ENCODE measurements at regions not wholly inside any gene's neighbourhood (a gene's known extent, or its start where the extent isn't known, plus 50 kb on each side); places are given as distances from the start of the nearest gene placed in this dataset.

GRCh38 chr15:96746665-96747064, 416.2 kb downstream of the NR2F2 start:
- no peak for TF ChIP-seq EZH2phosphoT487 (IDR thresholded peaks at IDR 0.05; ENCODE audit: borderline replicate concordance, low read depth, low read length)
- TF ChIP-seq, protein P1, sequence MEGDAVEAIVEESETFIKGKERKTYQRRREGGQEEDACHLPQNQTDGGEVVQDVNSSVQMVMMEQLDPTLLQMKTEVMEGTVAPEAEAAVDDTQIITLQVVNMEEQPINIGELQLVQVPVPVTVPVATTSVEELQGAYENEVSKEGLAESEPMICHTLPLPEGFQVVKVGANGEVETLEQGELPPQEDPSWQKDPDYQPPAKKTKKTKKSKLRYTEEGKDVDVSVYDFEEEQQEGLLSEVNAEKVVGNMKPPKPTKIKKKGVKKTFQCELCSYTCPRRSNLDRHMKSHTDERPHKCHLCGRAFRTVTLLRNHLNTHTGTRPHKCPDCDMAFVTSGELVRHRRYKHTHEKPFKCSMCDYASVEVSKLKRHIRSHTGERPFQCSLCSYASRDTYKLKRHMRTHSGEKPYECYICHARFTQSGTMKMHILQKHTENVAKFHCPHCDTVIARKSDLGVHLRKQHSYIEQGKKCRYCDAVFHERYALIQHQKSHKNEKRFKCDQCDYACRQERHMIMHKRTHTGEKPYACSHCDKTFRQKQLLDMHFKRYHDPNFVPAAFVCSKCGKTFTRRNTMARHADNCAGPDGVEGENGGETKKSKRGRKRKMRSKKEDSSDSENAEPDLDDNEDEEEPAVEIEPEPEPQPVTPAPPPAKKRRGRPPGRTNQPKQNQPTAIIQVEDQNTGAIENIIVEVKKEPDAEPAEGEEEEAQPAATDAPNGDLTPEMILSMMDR (conservative IDR thresholded peaks at IDR 0.05; ENCODE audit: low read length) = no peak
- no TSS peak for BruUV-seq (replicated peaks)
- Histone ChIP-seq H3K9me3 (ENCODE audit: low read length) (no peaks in the 10 kb centered on the region), H3K36me3 (ENCODE audit: insufficient read depth, low read length) (no peaks in the 10 kb centered on the region), H3K27ac (ENCODE audit: low read depth, low read length, poor library complexity, severe bottlenecking) (no peak overlapping the region), H3K79me2 (ENCODE audit: insufficient read depth, low read depth, low read length) (no peaks in the 10 kb centered on the region), H3K4me2 (ENCODE audit: low read length) (no peak overlapping the region), H3K4me3 (ENCODE audit: low read depth, low read length, poor library complexity, severe bottlenecking) (no peak overlapping the region), H3K9me2 (ENCODE audit: insufficient read depth, low read length) (no peaks in the 10 kb centered on the region), H2AFZ (ENCODE audit: low read length) (no peak overlapping the region), H4K20me1 (ENCODE audit: insufficient read depth, low read length) (no peaks in the 10 kb centered on the region), H3K4me1 (ENCODE audit: insufficient read depth, low read length, poor library complexity, severe bottlenecking) (no peaks in the 10 kb centered on the region)
- CTCF ChIA-PET (ENCODE audit: unreplicated experiment) = no interaction called here
- no peak for DNase-seq (ENCODE audit: low spot score)
- intact Hi-C loops (cut with micrococcal nuclease; ENCODE audit: unreplicated experiment) = no loop called here
- POLR2A ChIA-PET = no interaction called here

GRCh38 chr15:96747291-96747690, 416.8 kb downstream of the NR2F2 start:
- Histone ChIP-seq H3K4me2 (ENCODE audit: low read length) (no peak overlapping the region), H3K9me2 (ENCODE audit: insufficient read depth, low read length) (no peaks in the 10 kb centered on the region), H3K27ac (ENCODE audit: low read depth, low read length, poor library complexity, severe bottlenecking) (no peak overlapping the region), H2AFZ (ENCODE audit: low read length) (no peak overlapping the region), H3K4me3 (ENCODE audit: low read depth, low read length, poor library complexity, severe bottlenecking) (no peak overlapping the region), H3K79me2 (ENCODE audit: insufficient read depth, low read depth, low read length) (no peaks in the 10 kb centered on the region), H3K9me3 (ENCODE audit: low read length) (no peaks in the 10 kb centered on the region), H3K36me3 (ENCODE audit: insufficient read depth, low read length) (no peaks in the 10 kb centered on the region), H3K4me1 (ENCODE audit: insufficient read depth, low read length, poor library complexity, severe bottlenecking) (no peaks in the 10 kb centered on the region), H4K20me1 (ENCODE audit: insufficient read depth, low read length) (no peaks in the 10 kb centered on the region)
- CTCF ChIA-PET (ENCODE audit: unreplicated experiment) = no interaction called here
- TF ChIP-seq, protein P1 (conservative IDR thresholded peaks at IDR 0.05; ENCODE audit: low read length) = no peak
- TF ChIP-seq EZH2phosphoT487 (IDR thresholded peaks at IDR 0.05; ENCODE audit: borderline replicate concordance, low read depth, low read length) = no peak
- intact Hi-C loops (cut with micrococcal nuclease; ENCODE audit: unreplicated experiment) = no loop called here
- BruUV-seq (replicated peaks) = no TSS peak
- DNase-seq (ENCODE audit: low spot score) = no peak
- POLR2A ChIA-PET = no interaction called here

GRCh38 chr15:96750361-96750760, 419.9 kb downstream of the NR2F2 start:
- BruUV-seq (replicated peaks) = no TSS peak
- CTCF ChIA-PET (ENCODE audit: unreplicated experiment) = no interaction called here

More at GRCh38 chr15:96750361-96750760, 419.9 kb downstream of the NR2F2 start:
- TF ChIP-seq EZH2phosphoT487 (IDR thresholded peaks at IDR 0.05; ENCODE audit: borderline replicate concordance, low read depth, low read length) = no peak
- TF ChIP-seq, protein P1 (conservative IDR thresholded peaks at IDR 0.05; ENCODE audit: low read length) = no peak
- Histone ChIP-seq H3K4me3 (ENCODE audit: low read depth, low read length, poor library complexity, severe bottlenecking) (no peak overlapping the region), H3K4me1 (ENCODE audit: insufficient read depth, low read length, poor library complexity, severe bottlenecking) (no peaks in the 10 kb centered on the region), H3K4me2 (ENCODE audit: low read length) (no peak overlapping the region), H2AFZ (ENCODE audit: low read length) (no peak overlapping the region), H3K9me3 (ENCODE audit: low read length) (no peaks in the 10 kb centered on the region), H4K20me1 (ENCODE audit: insufficient read depth, low read length) (no peaks in the 10 kb centered on the region), H3K79me2 (ENCODE audit: insufficient read depth, low read depth, low read length) (no peaks in the 10 kb centered on the region), H3K27ac (ENCODE audit: low read depth, low read length, poor library complexity, severe bottlenecking) (no peak overlapping the region), H3K9me2 (ENCODE audit: insufficient read depth, low read length) (no peaks in the 10 kb centered on the region), H3K36me3 (ENCODE audit: insufficient read depth, low read length) (no peaks in the 10 kb centered on the region)
- intact Hi-C loops (cut with micrococcal nuclease; ENCODE audit: unreplicated experiment) = no loop called here
- POLR2A ChIA-PET = no interaction called here
- DNase-seq (ENCODE audit: low spot score) = no peak
